ENCODE measurements at regions not wholly inside any gene's neighbourhood (a gene's known extent, or its start where the extent isn't known, plus 50 kb on each side); places are given as distances from the start of the nearest gene placed in this dataset.
"Not testable (repeated sequence)": the region's sequence is repeated elsewhere in the genome, so short reads cannot be mapped to it uniquely, and the experiment has no call there.

- H3K36me3 ChIP-seq (ENCODE audit: insufficient read depth, low read length), result no peaks in the 10 kb centered on the region
- H3K9me3 ChIP-seq (ENCODE audit: control insufficient read depth, insufficient read depth, low read length), result no peaks in the 10 kb centered on the region
- H3K4me1 ChIP-seq (ENCODE audit: insufficient read depth, low read length), result no peaks in the 10 kb centered on the region
- H3K9ac ChIP-seq (ENCODE audit: low read depth, low read length), result no peak overlapping the region
Measured at GRCh38 chr10:62580396-62580795, 206.2 kb downstream of the ZNF365 start.

- Histone ChIP-seq H3K4me1 (ENCODE audit: insufficient read depth, low read length) (no peaks in the 10 kb centered on the region), H3K9ac (ENCODE audit: low read depth, low read length) (no peak overlapping the region), H3K9me3 (ENCODE audit: control insufficient read depth, insufficient read depth, low read length) (no peaks in the 10 kb centered on the region), H3K36me3 (ENCODE audit: insufficient read depth, low read length) (no peaks in the 10 kb centered on the region)
Measured at GRCh38 chr10:62581351-62581750, 207.2 kb downstream of the ZNF365 start.

GRCh38 chr10:62582101-62582705, 208.0 kb downstream of the ZNF365 start:
- no peak overlapping the region for H3K9ac ChIP-seq (ENCODE audit: low read depth, low read length)
- H3K36me3 ChIP-seq (ENCODE audit: insufficient read depth, low read length), result no peaks in the 10 kb centered on the region
- no peaks in the 10 kb centered on the region for H3K4me1 ChIP-seq (ENCODE audit: insufficient read depth, low read length)
- H3K9me3 ChIP-seq (ENCODE audit: control insufficient read depth, insufficient read depth, low read length), result no peaks in the 10 kb centered on the region

GRCh38 chr10:62582804-62583208, 208.6 kb downstream of the ZNF365 start:
- Histone ChIP-seq H3K9ac (ENCODE audit: low read depth, low read length) (no peak overlapping the region), H3K36me3 (ENCODE audit: insufficient read depth, low read length) (no peaks in the 10 kb centered on the region), H3K9me3 (ENCODE audit: control insufficient read depth, insufficient read depth, low read length) (no peaks in the 10 kb centered on the region), H3K4me1 (ENCODE audit: insufficient read depth, low read length) (no peaks in the 10 kb centered on the region)

GRCh38 chr10:62583876-62584615, 209.9 kb downstream of the ZNF365 start:
- Histone ChIP-seq H3K9me3 (ENCODE audit: control insufficient read depth, insufficient read depth, low read length) (no peaks in the 10 kb centered on the region), H3K9ac (ENCODE audit: low read depth, low read length) (no peak overlapping the region), H3K36me3 (ENCODE audit: insufficient read depth, low read length) (no peaks in the 10 kb centered on the region), H3K4me1 (ENCODE audit: insufficient read depth, low read length) (no peaks in the 10 kb centered on the region)

GRCh38 chr10:62584731-62585130, 210.6 kb downstream of the ZNF365 start:
- H3K36me3 ChIP-seq (ENCODE audit: insufficient read depth, low read length), result no peaks in the 10 kb centered on the region
- no peaks in the 10 kb centered on the region for H3K9me3 ChIP-seq (ENCODE audit: control insufficient read depth, insufficient read depth, low read length)
- no peak overlapping the region for H3K9ac ChIP-seq (ENCODE audit: low read depth, low read length)
- no peaks in the 10 kb centered on the region for H3K4me1 ChIP-seq (ENCODE audit: insufficient read depth, low read length)

GRCh38 chr10:62585211-62585775, 211.1 kb downstream of the ZNF365 start:
- Histone ChIP-seq H3K9ac (ENCODE audit: low read depth, low read length) (no peak overlapping the region), H3K9me3 (ENCODE audit: control insufficient read depth, insufficient read depth, low read length) (no peaks in the 10 kb centered on the region), H3K4me1 (ENCODE audit: insufficient read depth, low read length) (no peaks in the 10 kb centered on the region), H3K36me3 (ENCODE audit: insufficient read depth, low read length) (no peaks in the 10 kb centered on the region)

GRCh38 chr10:62587011-62587410, 212.8 kb downstream of the ZNF365 start:
- Histone ChIP-seq H3K9ac (ENCODE audit: low read depth, low read length) (no peak overlapping the region), H3K4me1 (ENCODE audit: insufficient read depth, low read length) (no peaks in the 10 kb centered on the region), H3K9me3 (ENCODE audit: control insufficient read depth, insufficient read depth, low read length) (no peaks in the 10 kb centered on the region), H3K36me3 (ENCODE audit: insufficient read depth, low read length) (no peaks in the 10 kb centered on the region)

GRCh38 chr10:62588116-62588515, 213.9 kb downstream of the ZNF365 start:
- Histone ChIP-seq H3K4me1 (ENCODE audit: insufficient read depth, low read length) (no peaks in the 10 kb centered on the region), H3K9ac (ENCODE audit: low read depth, low read length) (no peak overlapping the region), H3K36me3 (ENCODE audit: insufficient read depth, low read length) (no peaks in the 10 kb centered on the region), H3K9me3 (ENCODE audit: control insufficient read depth, insufficient read depth, low read length) (no peaks in the 10 kb centered on the region)

GRCh38 chr10:62589689-62590088, 214.8 kb upstream of the ADO start:
- H3K9me3 ChIP-seq (ENCODE audit: control insufficient read depth, insufficient read depth, low read length), result no peaks in the 10 kb centered on the region
- 0 out of 2 replicates have a peak, but pooled peaks cover 4% of the 10 kb centered on the region for H3K4me1 ChIP-seq (ENCODE audit: insufficient read depth, low read length)
- no peak overlapping the region for H3K9ac ChIP-seq (ENCODE audit: low read depth, low read length)
- no peaks in the 10 kb centered on the region for H3K36me3 ChIP-seq (ENCODE audit: insufficient read depth, low read length)

GRCh38 chr10:62590306-62590705, 214.2 kb upstream of the ADO start:
- Histone ChIP-seq H3K36me3 (ENCODE audit: insufficient read depth, low read length) (no peaks in the 10 kb centered on the region), H3K9me3 (ENCODE audit: control insufficient read depth, insufficient read depth, low read length) (no peaks in the 10 kb centered on the region), H3K9ac (ENCODE audit: low read depth, low read length) (no peak overlapping the region)

GRCh38 chr10:62594093-62594520, 210.4 kb upstream of the ADO start:
- Histone ChIP-seq H3K4me1 (ENCODE audit: insufficient read depth, low read length) (0 out of 2 replicates have a peak, but pooled peaks cover 4% of the 10 kb centered on the region), H3K9ac (ENCODE audit: low read depth, low read length) (no peak overlapping the region), H3K9me3 (ENCODE audit: control insufficient read depth, insufficient read depth, low read length) (no peaks in the 10 kb centered on the region), H3K36me3 (ENCODE audit: insufficient read depth, low read length) (no peaks in the 10 kb centered on the region)

More at GRCh38 chr10:62590306-62590705, 214.2 kb upstream of the ADO start:
- 0 out of 2 replicates have a peak, but pooled peaks cover 4% of the 10 kb centered on the region for H3K4me1 ChIP-seq (ENCODE audit: insufficient read depth, low read length)

- 0 out of 2 replicates have a peak, but pooled peaks cover 4% of the 10 kb centered on the region for H3K4me1 ChIP-seq (ENCODE audit: insufficient read depth, low read length)
- H3K9me3 ChIP-seq (ENCODE audit: control insufficient read depth, insufficient read depth, low read length), result no peaks in the 10 kb centered on the region
- H3K36me3 ChIP-seq (ENCODE audit: insufficient read depth, low read length), result no peaks in the 10 kb centered on the region
- no peak overlapping the region for H3K9ac ChIP-seq (ENCODE audit: low read depth, low read length)
Measured at GRCh38 chr10:62597226-62597625, 207.3 kb upstream of the ADO start.

- H3K36me3 ChIP-seq (ENCODE audit: insufficient read depth, low read length), result no peaks in the 10 kb centered on the region
- no peak overlapping the region for H3K9ac ChIP-seq (ENCODE audit: low read depth, low read length)
- H3K4me1 ChIP-seq (ENCODE audit: insufficient read depth, low read length), result 0 out of 2 replicates have a peak, but pooled peaks cover 3% of the 10 kb centered on the region
- no peaks in the 10 kb centered on the region for H3K9me3 ChIP-seq (ENCODE audit: control insufficient read depth, insufficient read depth, low read length)
Measured at GRCh38 chr10:62599161-62599560, 205.4 kb upstream of the ADO start.

GRCh38 chr10:62606551-62606950, 198.0 kb upstream of the ADO start:
- not testable (repeated sequence) for H3K36me3 ChIP-seq (ENCODE audit: insufficient read depth, low read length); H3K4me1 ChIP-seq (ENCODE audit: insufficient read depth, low read length); H3K9ac ChIP-seq (ENCODE audit: low read depth, low read length); H3K9me3 ChIP-seq (ENCODE audit: control insufficient read depth, insufficient read depth, low read length)

Measured in ES-I3 (cell line).